SK-N-SH (cell line): ENCODE measurements at regions not wholly inside any gene's neighbourhood (a gene's known extent, or its start where the extent isn't known, plus 50 kb on each side); places are given as distances from the start of the nearest gene placed in this dataset.

ENCODE experiments used
- CTCF ChIA-PET: fragments of 300-600, 350-600 bp; formaldehyde crosslinking; extraction: SDS; loops from one replicate; lab custom pipeline; 2021; lab: Yijun Ruan, JAX
- POLR2A ChIA-PET: fragments of 350-600 bp; sonication (Branson Sonifier 250); formaldehyde crosslinking; extraction: SDS; loops from one replicate; lab custom pipeline; 2020; ENCODE audit warnings: antibody characterized with exemption, inconsistent platforms; lab: Yijun Ruan, JAX
- DNase-seq: peaks from one replicate; pipeline ENCODE4 v3.0.0; 2012
- H2AFZ ChIP-seq: fragments of 200-600 bp; sonication (generic); 2 replicates; pipeline ENCODE4 v1.8.1; 2016; ENCODE audit warnings: antibody characterized with exemption, mild to moderate bottlenecking, low read depth
- H3F3A ChIP-seq: fragments of 200-600 bp; sonication (generic); replicated peaks from 2 replicates; pipeline ENCODE3; 2016; ENCODE audit warnings: antibody characterized with exemption, mild to moderate bottlenecking; ENCODE audit not compliant: insufficient read depth
- H3K27ac ChIP-seq, 2 experiments: fragments of 200-500 bp in 1 of 2; fragments of 200-600 bp in 1 of 2; sonication (Bioruptor generic) in 1 of 2; sonication (generic), shearing (Covaris generic) in 1 of 2; 2 replicates each; pipeline versions ENCODE4 v1.5.1 to v1.6.1; 2014 to 2016; ENCODE audit warnings: low read depth in 2 of 2, inconsistent platforms in 1 of 2, low read length in 1 of 2, mild to moderate bottlenecking in 1 of 2, mixed read lengths in 1 of 2
- H3K27me3 ChIP-seq: fragments of 200-600 bp; sonication (generic), shearing (Covaris generic); 2 replicates; pipeline ENCODE4 v1.6.1; 2016; ENCODE audit warnings: mixed run types; ENCODE audit not compliant: insufficient read depth
- H3K36me3 ChIP-seq, 2 experiments: fragments of 200-500 bp in 1 of 2; fragments of 200-600 bp in 1 of 2; sonication (Bioruptor generic) in 1 of 2; sonication (generic) in 1 of 2; replicated peaks in 1 of 2; 2 replicates each; pipeline versions ENCODE3 to v1.5.1; 2014 to 2016; ENCODE audit warnings: low read length in 1 of 2, mild to moderate bottlenecking in 1 of 2; ENCODE audit not compliant: insufficient read depth in 2 of 2, control insufficient read depth in 1 of 2
- H3K4me1 ChIP-seq, 2 experiments: fragments of 200-500 bp in 1 of 2; fragments of 200-600 bp in 1 of 2; sonication (Bioruptor generic) in 1 of 2; sonication (generic), shearing (Covaris generic) in 1 of 2; 2 replicates each; pipeline versions ENCODE4 v1.5.1 to v1.6.1; 2014 to 2016; ENCODE audit warnings: low read depth in 1 of 2, low read length in 1 of 2, mixed run types in 1 of 2; ENCODE audit not compliant: insufficient read depth in 2 of 2, control insufficient read depth in 1 of 2
- H3K4me2 ChIP-seq: fragments of 200-600 bp; sonication (generic), shearing (Covaris generic); 2 replicates; pipeline ENCODE4 v1.6.1; 2017; ENCODE audit warnings: mixed run types
- H3K4me3 ChIP-seq, 2 experiments: fragments of 200-500 bp in 1 of 2; fragments of 200-600 bp in 1 of 2; sonication (Bioruptor generic) in 1 of 2; sonication (generic), shearing (Covaris generic) in 1 of 2; 2 replicates each; pipeline versions ENCODE4 v1.5.1 to v1.8.1; 2014 to 2016; ENCODE audit warnings: low read depth in 2 of 2, inconsistent platforms in 1 of 2, low read length in 1 of 2, mild to moderate bottlenecking in 1 of 2, mixed read lengths in 1 of 2, moderate library complexity in 1 of 2
- H3K79me2 ChIP-seq: fragments of 200-600 bp; sonication (generic); 2 replicates; pipeline ENCODE4 v1.8.1; 2017; ENCODE audit warnings: mild to moderate bottlenecking; ENCODE audit not compliant: insufficient read depth
- H3K9ac ChIP-seq: fragments of 200-600 bp; sonication (generic); 2 replicates; pipeline ENCODE4 v1.6.1; 2017; ENCODE audit warnings: mixed run types
- H3K9me2 ChIP-seq: fragments of 200-600 bp; sonication (generic); 2 replicates; pipeline ENCODE4 v1.6.1; 2017; ENCODE audit warnings: mixed run types
- H3K9me3 ChIP-seq: fragments of 200-600 bp; sonication (generic); 2 replicates; pipeline ENCODE4 v1.6.1; 2017; ENCODE audit warnings: mixed run types, mild to moderate bottlenecking, moderate library complexity
- H4K20me1 ChIP-seq: fragments of 200-600 bp; sonication (generic); 2 replicates; pipeline ENCODE4 v1.6.1; 2017; ENCODE audit warnings: mild to moderate bottlenecking, mixed run types; ENCODE audit not compliant: insufficient read depth
- CHD2 ChIP-seq: fragments of 150-350 bp; IDR thresholded peaks from 2 replicates; pipeline ENCODE4 v1.6.1; 2018; ENCODE audit warnings: low read length; ENCODE audit not compliant: partially characterized antibody
- ELF1 ChIP-seq: IDR thresholded peaks from 2 replicates; pipeline ENCODE4 v1.4.0; 2012
- EZH2phosphoT487 ChIP-seq: fragments of 200-600 bp; sonication (generic); IDR thresholded peaks from 2 replicates; pipeline ENCODE4 v1.6.1; 2017; ENCODE audit warnings: low read depth, mixed run types, mild to moderate bottlenecking, antibody characterized with exemption, moderate library complexity, borderline replicate concordance
- GABPA ChIP-seq: IDR thresholded peaks from 2 replicates; pipeline ENCODE4 v1.4.0; 2012; ENCODE audit warnings: low read depth, mild to moderate bottlenecking
- GATA2 ChIP-seq: sonication (generic); formaldehyde crosslinking; IDR thresholded peaks from 2 replicates; pipeline ENCODE4 v1.5.0; 2020; ENCODE audit warnings: mild to moderate bottlenecking, missing genetic modification reagents
- MAX ChIP-seq: IDR thresholded peaks from 2 replicates; pipeline ENCODE4 v1.4.0; 2012; ENCODE audit warnings: low read depth
- MXI1 ChIP-seq: IDR thresholded peaks from 2 replicates; pipeline ENCODE4 v1.6.1; 2012; ENCODE audit warnings: mild to moderate bottlenecking, low read depth, low read length, improper control_type of control experiment
- POLR2AphosphoS5 ChIP-seq: IDR thresholded peaks from 2 replicates; pipeline ENCODE4 v1.6.1; 2012; ENCODE audit warnings: low read depth, low read length
- RAD21 ChIP-seq: IDR thresholded peaks from 2 replicates; pipeline ENCODE4 v1.6.1; 2012; ENCODE audit warnings: mild to moderate bottlenecking, low read length
- RCOR1 ChIP-seq: fragments of 150-350 bp; IDR thresholded peaks from 2 replicates; pipeline ENCODE4 v1.6.1; 2017; ENCODE audit warnings: antibody characterized with exemption, low read length
- RXRA ChIP-seq: IDR thresholded peaks from 2 replicates; pipeline ENCODE4 v1.4.0; 2012; ENCODE audit warnings: low read depth, mild to moderate bottlenecking, borderline replicate concordance
- SIN3A ChIP-seq: IDR thresholded peaks from 2 replicates; pipeline ENCODE4 v1.6.1; 2012; ENCODE audit warnings: low read depth, mild to moderate bottlenecking, low read length, moderate library complexity, borderline replicate concordance
- SMC3 ChIP-seq: IDR thresholded peaks from 2 replicates; pipeline ENCODE4 v1.6.1; 2012; ENCODE audit warnings: low read depth, low read length, improper control_type of control experiment
- TAF1 ChIP-seq: IDR thresholded peaks from 2 replicates; pipeline ENCODE4 v1.6.1; 2012; ENCODE audit warnings: low read depth, mild to moderate bottlenecking, low read length, moderate library complexity, borderline replicate concordance
- TCF12 ChIP-seq: IDR thresholded peaks from 2 replicates; pipeline ENCODE4 v1.4.0; 2012
- TEAD4 ChIP-seq: IDR thresholded peaks from 2 replicates; pipeline ENCODE4 v1.4.0; 2012; ENCODE audit warnings: mild to moderate bottlenecking, borderline replicate concordance; ENCODE audit not compliant: insufficient read depth
- WGBS: methylation state at CpG from one replicate; pipeline ENCODE4 v1.1.6; 2017; ENCODE audit warnings: low lambda C conversion rate; 5-methylcytosine and 5-hydroxymethylcytosine counted together
- TF ChIP-seq, protein P1 (sequence below): IDR thresholded peaks from 2 replicates; pipeline ENCODE4 v1.4.0; 2012; ENCODE audit warnings: low read depth, borderline replicate concordance
- TF ChIP-seq, protein P2 (sequence below): fragments of 200-600 bp; sonication (generic); IDR thresholded peaks from 2 replicates; pipeline ENCODE4 v1.6.1; 2017; ENCODE audit warnings: antibody characterized with exemption, mild to moderate bottlenecking, moderate library complexity
- TF ChIP-seq, protein P3 (sequence below): fragments of 150-350 bp; IDR thresholded peaks from 2 replicates; pipeline ENCODE4 v1.6.1; 2017; ENCODE audit warnings: antibody characterized with exemption, low read length, low read depth, borderline replicate concordance
- TF ChIP-seq, protein P4 (sequence below): IDR thresholded peaks from 2 replicates; pipeline ENCODE4; 2012
- TF ChIP-seq, protein P5 (sequence below): IDR thresholded peaks from 2 replicates; pipeline ENCODE4 v1.4.0; 2012; ENCODE audit warnings: low read depth, borderline replicate concordance

GRCh38 chr2:5433855-5434254, 258.3 kb upstream of the SOX11 start:
- no peak for DNase-seq
- no peaks in the 10 kb centered on the region for H3K79me2 ChIP-seq
- H3F3A ChIP-seq, result no peaks in the 10 kb centered on the region
- H3K27me3 ChIP-seq, result no peaks in the 10 kb centered on the region
- H3K4me3 ChIP-seq, result no peak overlapping the region
- H3K9me3 ChIP-seq, result 0 out of 2 replicates have a peak, but pooled peaks cover 4% of the 10 kb centered on the region
- no peak overlapping the region for H2AFZ ChIP-seq
- no peak overlapping the region for H3K27ac ChIP-seq
- H3K4me2 ChIP-seq, result no peak overlapping the region
- H3K9ac ChIP-seq, result no peak overlapping the region
- 32% methylated on average over 2 of the region's 2 CpGs for WGBS
- H3K36me3 ChIP-seq, result no peaks in the 10 kb centered on the region
- no peak for TF ChIP-seq GABPA
- no peak for TF ChIP-seq RCOR1
- TF ChIP-seq ELF1, result no peak
- TF ChIP-seq MXI1, result no peak
- TF ChIP-seq, protein P1, sequence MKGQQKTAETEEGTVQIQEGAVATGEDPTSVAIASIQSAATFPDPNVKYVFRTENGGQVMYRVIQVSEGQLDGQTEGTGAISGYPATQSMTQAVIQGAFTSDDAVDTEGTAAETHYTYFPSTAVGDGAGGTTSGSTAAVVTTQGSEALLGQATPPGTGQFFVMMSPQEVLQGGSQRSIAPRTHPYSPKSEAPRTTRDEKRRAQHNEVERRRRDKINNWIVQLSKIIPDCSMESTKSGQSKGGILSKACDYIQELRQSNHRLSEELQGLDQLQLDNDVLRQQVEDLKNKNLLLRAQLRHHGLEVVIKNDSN, result no peak
- TF ChIP-seq RAD21, result no peak
- no peak for TF ChIP-seq MAX
- TF ChIP-seq SMC3, result no peak
- TF ChIP-seq SIN3A, result no peak
- no peak for TF ChIP-seq POLR2AphosphoS5
- no peak for TF ChIP-seq CHD2
- TF ChIP-seq TEAD4, result no peak
- POLR2A ChIA-PET, result no interaction called here
- H4K20me1 ChIP-seq, result no peaks in the 10 kb centered on the region
- no peaks in the 10 kb centered on the region for H3K9me2 ChIP-seq
- no peaks in the 10 kb centered on the region; a peak in 1 of 4 replicates for H3K4me1 ChIP-seq
- CTCF ChIA-PET, result interaction anchor here (0.9 kb wide), 1 partner anchor 183 kb away, joined by 3 read pairs; no protein-coding TSS in a partner anchor

- H3K4me2 ChIP-seq, result no peak overlapping the region
- no peaks in the 10 kb centered on the region for H3K36me3 ChIP-seq
- ChIA-PET CTCF (no interaction called here), POLR2A (no interaction called here)
- H3K9me2 ChIP-seq, result no peaks in the 10 kb centered on the region
- H2AFZ ChIP-seq, result no peak overlapping the region
- no peak for DNase-seq
- H3K27me3 ChIP-seq, result no peaks in the 10 kb centered on the region
- H3K9ac ChIP-seq, result no peak overlapping the region
- no peak overlapping the region for H3K4me3 ChIP-seq
- H3K4me1 ChIP-seq, result no peaks in the 10 kb centered on the region; a peak in 1 of 4 replicates
- no peak overlapping the region for H3K27ac ChIP-seq
- no peaks in the 10 kb centered on the region for H3K79me2 ChIP-seq
- no peaks in the 10 kb centered on the region for H4K20me1 ChIP-seq
- no peaks in the 10 kb centered on the region for H3F3A ChIP-seq
- 0 out of 2 replicates have a peak, but pooled peaks cover 4% of the 10 kb centered on the region for H3K9me3 ChIP-seq
- 51% methylated on average over 4 of the region's 4 CpGs for WGBS
- no peak for TF ChIP-seq RAD21
- TF ChIP-seq, protein P2, sequence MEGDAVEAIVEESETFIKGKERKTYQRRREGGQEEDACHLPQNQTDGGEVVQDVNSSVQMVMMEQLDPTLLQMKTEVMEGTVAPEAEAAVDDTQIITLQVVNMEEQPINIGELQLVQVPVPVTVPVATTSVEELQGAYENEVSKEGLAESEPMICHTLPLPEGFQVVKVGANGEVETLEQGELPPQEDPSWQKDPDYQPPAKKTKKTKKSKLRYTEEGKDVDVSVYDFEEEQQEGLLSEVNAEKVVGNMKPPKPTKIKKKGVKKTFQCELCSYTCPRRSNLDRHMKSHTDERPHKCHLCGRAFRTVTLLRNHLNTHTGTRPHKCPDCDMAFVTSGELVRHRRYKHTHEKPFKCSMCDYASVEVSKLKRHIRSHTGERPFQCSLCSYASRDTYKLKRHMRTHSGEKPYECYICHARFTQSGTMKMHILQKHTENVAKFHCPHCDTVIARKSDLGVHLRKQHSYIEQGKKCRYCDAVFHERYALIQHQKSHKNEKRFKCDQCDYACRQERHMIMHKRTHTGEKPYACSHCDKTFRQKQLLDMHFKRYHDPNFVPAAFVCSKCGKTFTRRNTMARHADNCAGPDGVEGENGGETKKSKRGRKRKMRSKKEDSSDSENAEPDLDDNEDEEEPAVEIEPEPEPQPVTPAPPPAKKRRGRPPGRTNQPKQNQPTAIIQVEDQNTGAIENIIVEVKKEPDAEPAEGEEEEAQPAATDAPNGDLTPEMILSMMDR, result no peak
- no peak for TF ChIP-seq POLR2AphosphoS5
- TF ChIP-seq RXRA, result no peak
- TF ChIP-seq, protein P3, sequence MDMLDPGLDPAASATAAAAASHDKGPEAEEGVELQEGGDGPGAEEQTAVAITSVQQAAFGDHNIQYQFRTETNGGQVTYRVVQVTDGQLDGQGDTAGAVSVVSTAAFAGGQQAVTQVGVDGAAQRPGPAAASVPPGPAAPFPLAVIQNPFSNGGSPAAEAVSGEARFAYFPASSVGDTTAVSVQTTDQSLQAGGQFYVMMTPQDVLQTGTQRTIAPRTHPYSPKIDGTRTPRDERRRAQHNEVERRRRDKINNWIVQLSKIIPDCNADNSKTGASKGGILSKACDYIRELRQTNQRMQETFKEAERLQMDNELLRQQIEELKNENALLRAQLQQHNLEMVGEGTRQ, result no peak
- TF ChIP-seq TCF12, result no peak
- TF ChIP-seq ELF1, result no peak
- TF ChIP-seq MAX, result no peak
- TF ChIP-seq TAF1, result no peak
- no peak for TF ChIP-seq EZH2phosphoT487
- TF ChIP-seq, protein P4, sequence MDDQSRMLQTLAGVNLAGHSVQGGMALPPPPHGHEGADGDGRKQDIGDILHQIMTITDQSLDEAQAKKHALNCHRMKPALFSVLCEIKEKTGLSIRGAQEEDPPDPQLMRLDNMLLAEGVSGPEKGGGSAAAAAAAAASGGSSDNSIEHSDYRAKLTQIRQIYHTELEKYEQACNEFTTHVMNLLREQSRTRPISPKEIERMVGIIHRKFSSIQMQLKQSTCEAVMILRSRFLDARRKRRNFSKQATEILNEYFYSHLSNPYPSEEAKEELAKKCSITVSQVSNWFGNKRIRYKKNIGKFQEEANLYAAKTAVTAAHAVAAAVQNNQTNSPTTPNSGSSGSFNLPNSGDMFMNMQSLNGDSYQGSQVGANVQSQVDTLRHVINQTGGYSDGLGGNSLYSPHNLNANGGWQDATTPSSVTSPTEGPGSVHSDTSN, result no peak
- TF ChIP-seq, protein P5, sequence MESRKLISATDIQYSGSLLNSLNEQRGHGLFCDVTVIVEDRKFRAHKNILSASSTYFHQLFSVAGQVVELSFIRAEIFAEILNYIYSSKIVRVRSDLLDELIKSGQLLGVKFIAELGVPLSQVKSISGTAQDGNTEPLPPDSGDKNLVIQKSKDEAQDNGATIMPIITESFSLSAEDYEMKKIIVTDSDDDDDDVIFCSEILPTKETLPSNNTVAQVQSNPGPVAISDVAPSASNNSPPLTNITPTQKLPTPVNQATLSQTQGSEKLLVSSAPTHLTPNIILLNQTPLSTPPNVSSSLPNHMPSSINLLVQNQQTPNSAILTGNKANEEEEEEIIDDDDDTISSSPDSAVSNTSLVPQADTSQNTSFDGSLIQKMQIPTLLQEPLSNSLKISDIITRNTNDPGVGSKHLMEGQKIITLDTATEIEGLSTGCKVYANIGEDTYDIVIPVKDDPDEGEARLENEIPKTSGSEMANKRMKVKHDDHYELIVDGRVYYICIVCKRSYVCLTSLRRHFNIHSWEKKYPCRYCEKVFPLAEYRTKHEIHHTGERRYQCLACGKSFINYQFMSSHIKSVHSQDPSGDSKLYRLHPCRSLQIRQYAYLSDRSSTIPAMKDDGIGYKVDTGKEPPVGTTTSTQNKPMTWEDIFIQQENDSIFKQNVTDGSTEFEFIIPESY, result no peak
- TF ChIP-seq SMC3, result no peak
- TF ChIP-seq GATA2, result no peak
- TF ChIP-seq CHD2, result no peak
Measured at GRCh38 chr2:5437375-5437774, 254.8 kb upstream of the SOX11 start.
